Stomach (tissue), 8 donors: ENCODE measurements at regions not wholly inside any gene's neighbourhood (a gene's known extent, or its start where the extent isn't known, plus 50 kb on each side); places are given as distances from the start of the nearest gene placed in this dataset.

Experiments used
- DNase-seq, 2 donors: peaks; one replicate each; pipeline versions ENCODE4 v3.0.0 to v3.0.0-alpha.2; 2013 to 2019
- H3K27ac ChIP-seq, 5 donors: fragments of 200-600 bp in 4 of 5; sonication (generic) in 4 of 5; one replicate each; pipeline ENCODE4 v1.5.1; 2013 to 2019; ENCODE audit warnings: mild to moderate bottlenecking in 1 of 5, moderate library complexity in 1 of 5
- H3K27me3 ChIP-seq, 3 donors: fragments of 200-600 bp; sonication (generic); one replicate each; pipeline ENCODE4 v1.5.1; 2017 to 2019; ENCODE audit warnings: mixed run types in 1 of 3
- H3K36me3 ChIP-seq, 4 donors: fragments of 200-600 bp; sonication (generic); 1 replicate in 3 of 4; 2 replicates in 1 of 4; pipeline ENCODE4 v1.5.1; 2016 to 2019
- H3K4me1 ChIP-seq, 4 donors: fragments of 200-600 bp; sonication (generic); one replicate each; pipeline ENCODE4 v1.5.1; 2016 to 2019
- H3K4me3 ChIP-seq, 4 donors: fragments of 200-600 bp; sonication (generic) in 3 of 4; one replicate each; pipeline ENCODE4 v1.5.1; 2016 to 2019; ENCODE audit warnings: mild to moderate bottlenecking in 1 of 4
- H3K9me3 ChIP-seq, 4 donors: fragments of 200-600 bp; sonication (generic); one replicate each; pipeline ENCODE4 v1.5.1; 2016 to 2019
- CTCF ChIP-seq, 7 experiments: fragments of 450-650 bp in 4 of 7; fragments of 200-600 bp in 3 of 7; sonication (generic) in 3 of 7; IDR thresholded peaks; one replicate each; pipeline ENCODE4 v1.5.1; 2016 to 2019; ENCODE audit warnings: antibody characterized with exemption in 7 of 7, control low read depth in 2 of 7, mild to moderate bottlenecking in 1 of 7
- EP300 ChIP-seq: sonication (generic); formaldehyde crosslinking; IDR thresholded peaks from one replicate; pipeline ENCODE4 v1.6.1; 2017; ENCODE audit warnings: antibody characterized with exemption
- POLR2A ChIP-seq, 4 donors: fragments of 450-650 bp; IDR thresholded peaks; one replicate each; pipeline ENCODE4 v1.6.1; 2016; ENCODE audit warnings: antibody characterized with exemption in 4 of 4, control low read depth in 2 of 4, mild to moderate bottlenecking in 1 of 4, moderate library complexity in 1 of 4
- POLR2AphosphoS5 ChIP-seq, 3 donors: sonication (generic); formaldehyde crosslinking; IDR thresholded peaks; one replicate each; pipeline ENCODE4 v1.6.1; 2016; ENCODE audit warnings: antibody characterized with exemption in 3 of 3
- WGBS, 5 donors: extraction: QIAGEN DNeasy Blood & Tissue Kit in 3 of 5; methylation state at CpG; one replicate each; pipeline versions ENCODE4 v1.1.5 to v1.1.7; 2013 to 2018; 5-methylcytosine and 5-hydroxymethylcytosine counted together
- intact Hi-C: fragments of 100-400 bp; cut with DNase I; formaldehyde crosslinking; loops from one replicate; pipeline ENCODE4 v1.15.1; 2023; ENCODE audit warnings: low total_unique reads
- donor health status: healthy with polysubstance abuse.
- donor health status: Bipolar disorder and iron deficiency.
- donor health status: healthy.

GRCh38 chr17:14494161-14494560 lies 193.3 kb downstream of the HS3ST3B1 start:
- H3K27ac ChIP-seq: no peak overlapping the region
- no peaks in the 10 kb centered on the region for H3K27me3 ChIP-seq
- no peak overlapping the region for H3K4me3 ChIP-seq
- WGBS, 5 donors: 73 to 84% (median 79%) methylated on average over 4 of the region's 4 CpGs
- intact Hi-C loops: no loop called here
- no peaks in the 10 kb centered on the region for H3K36me3 ChIP-seq
- H3K4me1 ChIP-seq: no peaks in the 10 kb centered on the region
- H3K9me3 ChIP-seq: peaks cover 0 to 8% (median 0%) of the 10 kb centered on the region in 4 donors
- TF ChIP-seq POLR2AphosphoS5 (IDR thresholded peaks at IDR 0.05) (no peak), EP300 (no peak), CTCF (IDR thresholded peaks at IDR 0.05) (no peak)
- no peak for DNase-seq

- no peaks in the 10 kb centered on the region for H3K27me3 ChIP-seq
- 70 to 88% (median 78%) methylated on average over 2 of the region's 2 CpGs for WGBS, 5 donors
- intact Hi-C loops: no loop called here
These were observed 189.1 kb downstream of the HS3ST3B1 start for GRCh38 chr17:14489986-14490385.

GRCh38 chr17:14488958-14489550 lies 188.2 kb downstream of the HS3ST3B1 start:
- H3K4me3 ChIP-seq: no peak overlapping the region
- no peak for TF ChIP-seq CTCF (IDR thresholded peaks at IDR 0.05)
- intact Hi-C loops: no loop called here
- H3K27ac ChIP-seq: no peak overlapping the region
- no peaks in the 10 kb centered on the region for H3K36me3 ChIP-seq
- DNase-seq: no peak
- no peaks in the 10 kb centered on the region for H3K4me1 ChIP-seq
- 20 to 50% (median 45%) methylated on average over 2 of the region's 2 CpGs for WGBS, 5 donors
- no peaks in the 10 kb centered on the region for H3K27me3 ChIP-seq
- H3K9me3 ChIP-seq: no peaks in the 10 kb centered on the region

More at GRCh38 chr17:14489986-14490385, 189.1 kb downstream of the HS3ST3B1 start:
- Histone ChIP-seq H3K4me3 (no peak overlapping the region), H3K27ac (no peak overlapping the region), H3K9me3 (peaks cover 0 to 7% (median 0%) of the 10 kb centered on the region in 4 donors), H3K4me1 (no peaks in the 10 kb centered on the region), H3K36me3 (no peaks in the 10 kb centered on the region)
- no peak for DNase-seq
- no peak for TF ChIP-seq POLR2AphosphoS5 (IDR thresholded peaks at IDR 0.05)
- TF ChIP-seq POLR2A (IDR thresholded peaks at IDR 0.05): no peak
- no peak for TF ChIP-seq EP300
- no peak for TF ChIP-seq CTCF (IDR thresholded peaks at IDR 0.05)

GRCh38 chr17:14487068-14487467 lies 186.2 kb downstream of the HS3ST3B1 start:
- Histone ChIP-seq H3K27me3 (no peaks in the 10 kb centered on the region), H3K4me3 (no peak overlapping the region), H3K27ac (no peak overlapping the region), H3K4me1 (no peaks in the 10 kb centered on the region), H3K36me3 (no peaks in the 10 kb centered on the region), H3K9me3 (no peaks in the 10 kb centered on the region)
- TF ChIP-seq CTCF (IDR thresholded peaks at IDR 0.05) (no peak), EP300 (no peak), POLR2AphosphoS5 (IDR thresholded peaks at IDR 0.05) (no peak), POLR2A (IDR thresholded peaks at IDR 0.05) (no peak)
- no peak for DNase-seq
- WGBS, 5 donors: 87 to 95% (median 92%) methylated on average over 8 of the region's 8 CpGs
- intact Hi-C loops: no loop called here
